SU-DHL-6 (cell line): ENCODE measurements at regions not wholly inside any gene's neighbourhood (a gene's known extent, or its start where the extent isn't known, plus 50 kb on each side); places are given as distances from the start of the nearest gene placed in this dataset.

ENCODE experiments used
- EZH2phosphoT487 ChIP-seq: fragments of 200-600 bp; sonication (generic), shearing (Covaris generic); conservative IDR thresholded peaks from 2 replicates; pipeline ENCODE4 v1.6.1; 2018; ENCODE audit warnings: mild to moderate bottlenecking, antibody characterized with exemption, low read length, moderate library complexity, mixed read lengths
- TF ChIP-seq, protein P1 (sequence below): fragments of 200-600 bp; sonication (generic); IDR thresholded peaks from one replicate; pipeline ENCODE4 v1.5.1; 2017; ENCODE audit warnings: antibody characterized with exemption, mild to moderate bottlenecking, low read length, moderate library complexity; ENCODE audit not compliant: insufficient read depth, poor library complexity, severe bottlenecking

DNA sequence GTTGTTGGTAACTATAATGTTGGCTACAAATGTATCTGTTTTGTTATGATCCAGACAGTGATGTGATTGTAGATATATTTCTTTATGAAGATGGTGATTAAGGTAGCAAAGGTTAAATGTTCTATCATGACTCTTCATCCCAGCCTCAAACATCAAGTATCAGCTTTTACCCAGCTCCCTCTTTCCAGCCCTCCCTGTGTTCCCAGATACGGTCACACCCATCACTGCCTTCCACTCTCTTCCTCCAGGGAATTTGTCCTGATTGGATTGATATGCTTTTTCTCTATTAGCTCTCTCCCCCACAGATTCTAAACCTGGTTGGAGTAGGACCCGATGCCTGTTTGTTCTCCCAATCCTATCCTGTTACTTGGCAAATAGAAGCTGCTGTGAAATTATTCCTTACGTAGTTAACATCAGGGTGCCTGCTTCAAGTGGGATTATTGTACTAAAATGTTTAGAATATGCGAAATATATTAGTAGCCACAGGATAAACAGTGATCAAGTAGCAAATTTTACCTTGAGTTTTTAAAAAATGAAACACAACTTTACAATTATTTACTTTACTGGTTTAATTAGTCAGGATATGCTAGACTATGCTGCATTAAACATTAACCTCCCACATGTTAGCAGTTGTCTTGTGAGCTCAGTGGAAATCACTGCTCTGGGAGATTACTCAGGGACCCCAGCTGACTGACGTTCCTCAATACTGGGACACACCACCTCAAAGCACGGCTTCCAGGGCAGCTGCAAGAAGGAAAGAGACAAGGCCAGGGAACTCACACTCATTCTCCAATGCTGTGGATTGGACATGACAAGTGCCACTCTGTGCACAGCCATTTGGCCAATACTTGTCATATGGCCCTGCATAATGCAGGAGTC lies 165.3 kb downstream of the ALX1 start:
- TF ChIP-seq, protein P1, sequence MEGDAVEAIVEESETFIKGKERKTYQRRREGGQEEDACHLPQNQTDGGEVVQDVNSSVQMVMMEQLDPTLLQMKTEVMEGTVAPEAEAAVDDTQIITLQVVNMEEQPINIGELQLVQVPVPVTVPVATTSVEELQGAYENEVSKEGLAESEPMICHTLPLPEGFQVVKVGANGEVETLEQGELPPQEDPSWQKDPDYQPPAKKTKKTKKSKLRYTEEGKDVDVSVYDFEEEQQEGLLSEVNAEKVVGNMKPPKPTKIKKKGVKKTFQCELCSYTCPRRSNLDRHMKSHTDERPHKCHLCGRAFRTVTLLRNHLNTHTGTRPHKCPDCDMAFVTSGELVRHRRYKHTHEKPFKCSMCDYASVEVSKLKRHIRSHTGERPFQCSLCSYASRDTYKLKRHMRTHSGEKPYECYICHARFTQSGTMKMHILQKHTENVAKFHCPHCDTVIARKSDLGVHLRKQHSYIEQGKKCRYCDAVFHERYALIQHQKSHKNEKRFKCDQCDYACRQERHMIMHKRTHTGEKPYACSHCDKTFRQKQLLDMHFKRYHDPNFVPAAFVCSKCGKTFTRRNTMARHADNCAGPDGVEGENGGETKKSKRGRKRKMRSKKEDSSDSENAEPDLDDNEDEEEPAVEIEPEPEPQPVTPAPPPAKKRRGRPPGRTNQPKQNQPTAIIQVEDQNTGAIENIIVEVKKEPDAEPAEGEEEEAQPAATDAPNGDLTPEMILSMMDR: no peak
- TF ChIP-seq EZH2phosphoT487: no peak
